ENCODE measurements at regions not wholly inside any gene's neighbourhood (a gene's known extent, or its start where the extent isn't known, plus 50 kb on each side); places are given as distances from the start of the nearest gene placed in this dataset.

GRCh38 chr18:55934821-55935220, 346.8 kb upstream of the TCF4 start:
- TF ChIP-seq CTCF (IDR thresholded peaks at IDR 0.05; ENCODE audit: borderline replicate concordance, extremely low read depth, low read length, poor library complexity, severe bottlenecking) (no peak), EZH2 (IDR thresholded peaks at IDR 0.05; ENCODE audit: borderline replicate concordance, low read depth, low read length, severe bottlenecking) (no peak)
